Left ventricle myocardium inferior (tissue), 1 donor: ENCODE measurements at regions not wholly inside any gene's neighbourhood (a gene's known extent, or its start where the extent isn't known, plus 50 kb on each side); places are given as distances from the start of the nearest gene placed in this dataset.

Experiments
- DNase-seq: peaks from one replicate; pipeline ENCODE4 v3.0.0-alpha.2; 2020
- H3K27ac ChIP-seq: fragments of 200-600 bp; replicated peaks from 2 replicates; pipeline ENCODE4 v1.8.0; 2021
- H3K27me3 ChIP-seq: fragments of 200-600 bp; 2 replicates; pipeline ENCODE4 v1.8.0; 2021; ENCODE audit warnings: low read depth
- H3K36me3 ChIP-seq: fragments of 200-600 bp; 2 replicates; pipeline ENCODE4 v1.8.0; 2021
- H3K4me1 ChIP-seq: fragments of 200-600 bp; 2 replicates; pipeline ENCODE4 v1.8.0; 2021
- H3K4me3 ChIP-seq: fragments of 200-600 bp; 2 replicates; pipeline ENCODE4 v1.8.0; 2021; ENCODE audit warnings: mild to moderate bottlenecking, moderate library complexity
- H3K9me3 ChIP-seq: fragments of 200-600 bp; replicated peaks from 2 replicates; pipeline ENCODE4 v1.8.0; 2021
- intact Hi-C: fragments of 100-400 bp; cut with micrococcal nuclease; formaldehyde crosslinking; loops from one replicate; pipeline ENCODE4 v1.11.0; 2022
- TF ChIP-seq, protein P1 (sequence below): fragments of 200-600 bp; IDR thresholded peaks from 2 replicates; pipeline ENCODE4 v1.8.0; 2021; ENCODE audit warnings: antibody characterized with exemption, mild to moderate bottlenecking, borderline replicate concordance
- donor health status: DM: no; HTN: yes; CAD: no; lungs with severe emphysema.

- DNase-seq, result no peak
- intact Hi-C loops, result no loop called here
- H3K27me3 ChIP-seq, result no peaks in the 10 kb centered on the region
- H3K9me3 ChIP-seq, result no peaks in the 10 kb centered on the region
- H3K4me3 ChIP-seq, result no peak overlapping the region
- peaks cover 14% of the 10 kb centered on the region for H3K4me1 ChIP-seq
- no peaks in the 10 kb centered on the region for H3K36me3 ChIP-seq
- H3K27ac ChIP-seq, result no peak overlapping the region
- TF ChIP-seq, protein P1, sequence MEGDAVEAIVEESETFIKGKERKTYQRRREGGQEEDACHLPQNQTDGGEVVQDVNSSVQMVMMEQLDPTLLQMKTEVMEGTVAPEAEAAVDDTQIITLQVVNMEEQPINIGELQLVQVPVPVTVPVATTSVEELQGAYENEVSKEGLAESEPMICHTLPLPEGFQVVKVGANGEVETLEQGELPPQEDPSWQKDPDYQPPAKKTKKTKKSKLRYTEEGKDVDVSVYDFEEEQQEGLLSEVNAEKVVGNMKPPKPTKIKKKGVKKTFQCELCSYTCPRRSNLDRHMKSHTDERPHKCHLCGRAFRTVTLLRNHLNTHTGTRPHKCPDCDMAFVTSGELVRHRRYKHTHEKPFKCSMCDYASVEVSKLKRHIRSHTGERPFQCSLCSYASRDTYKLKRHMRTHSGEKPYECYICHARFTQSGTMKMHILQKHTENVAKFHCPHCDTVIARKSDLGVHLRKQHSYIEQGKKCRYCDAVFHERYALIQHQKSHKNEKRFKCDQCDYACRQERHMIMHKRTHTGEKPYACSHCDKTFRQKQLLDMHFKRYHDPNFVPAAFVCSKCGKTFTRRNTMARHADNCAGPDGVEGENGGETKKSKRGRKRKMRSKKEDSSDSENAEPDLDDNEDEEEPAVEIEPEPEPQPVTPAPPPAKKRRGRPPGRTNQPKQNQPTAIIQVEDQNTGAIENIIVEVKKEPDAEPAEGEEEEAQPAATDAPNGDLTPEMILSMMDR, result no peak
Observed at GRCh38 chr16:85473909-85474620, 139.1 kb upstream of the GSE1 start.

DNA sequence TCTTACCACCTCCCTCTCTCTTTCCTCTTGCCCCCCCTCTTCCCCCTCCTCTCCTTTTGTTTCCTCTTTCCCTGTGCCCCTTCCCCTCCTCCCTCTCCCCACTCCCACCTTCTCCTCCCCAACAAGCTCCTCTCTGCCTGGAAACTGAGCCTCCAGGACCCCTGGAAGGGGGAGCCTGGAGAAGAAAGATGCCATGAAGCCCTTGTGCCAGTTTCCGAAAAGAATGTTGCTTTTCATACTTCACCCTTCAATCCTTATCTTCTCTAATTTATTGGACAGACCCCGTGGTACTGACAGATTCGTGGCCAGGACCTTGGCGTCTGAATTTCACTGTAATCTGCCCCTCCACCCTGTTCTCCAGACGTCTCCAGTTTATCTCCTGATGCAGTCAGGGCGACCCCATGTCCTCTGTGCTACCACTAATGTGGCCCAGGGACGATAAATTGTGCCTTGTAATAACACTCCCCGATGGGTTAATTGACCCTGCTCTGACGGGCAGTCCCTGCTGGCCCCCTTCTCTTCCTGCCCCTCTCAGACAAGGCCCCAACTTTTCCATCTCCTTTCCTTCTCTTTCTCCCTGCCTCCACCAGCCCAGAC is 138.4 kb upstream of the GSE1 start:
- no peak for DNase-seq
- TF ChIP-seq, protein P1, result no peak
- Histone ChIP-seq H3K36me3 (no peaks in the 10 kb centered on the region), H3K4me1 (peaks cover 14% of the 10 kb centered on the region), H3K9me3 (no peaks in the 10 kb centered on the region), H3K27ac (no peak overlapping the region), H3K4me3 (no peak overlapping the region), H3K27me3 (no peaks in the 10 kb centered on the region)
- intact Hi-C loops, result no loop called here

GRCh38 chr16:85475233-85475632 is 137.9 kb upstream of the GSE1 start:
- H3K27me3 ChIP-seq, result no peaks in the 10 kb centered on the region
- TF ChIP-seq, protein P1, result no peak
- H3K4me1 ChIP-seq, result peaks cover 14% of the 10 kb centered on the region
- H3K36me3 ChIP-seq, result no peaks in the 10 kb centered on the region
- H3K4me3 ChIP-seq, result no peak overlapping the region
- H3K9me3 ChIP-seq, result no peaks in the 10 kb centered on the region
- DNase-seq, result no peak
- intact Hi-C loops, result no loop called here
- no peak overlapping the region for H3K27ac ChIP-seq

GRCh38 chr16:85475691-85476300 is 137.3 kb upstream of the GSE1 start:
- no peak overlapping the region for H3K27ac ChIP-seq
- intact Hi-C loops, result no loop called here
- H3K4me1 ChIP-seq, result peaks cover 14% of the 10 kb centered on the region
- H3K4me3 ChIP-seq, result no peak overlapping the region
- no peaks in the 10 kb centered on the region for H3K36me3 ChIP-seq
- no peak for DNase-seq
- TF ChIP-seq, protein P1, result no peak
- H3K27me3 ChIP-seq, result no peaks in the 10 kb centered on the region
- H3K9me3 ChIP-seq, result no peaks in the 10 kb centered on the region

- no peak for DNase-seq
- Histone ChIP-seq H3K4me1 (peaks cover 14% of the 10 kb centered on the region), H3K27me3 (no peaks in the 10 kb centered on the region), H3K27ac (no peak overlapping the region), H3K4me3 (no peak overlapping the region), H3K36me3 (no peaks in the 10 kb centered on the region), H3K9me3 (no peaks in the 10 kb centered on the region)
- intact Hi-C loops, result no loop called here
- TF ChIP-seq, protein P1, result no peak
Observed at GRCh38 chr16:85476389-85476788, 136.7 kb upstream of the GSE1 start.
